ENCODE measurements at regions not wholly inside any gene's neighbourhood (a gene's known extent, or its start where the extent isn't known, plus 50 kb on each side); places are given as distances from the start of the nearest gene placed in this dataset.

- TF ChIP-seq RAD21 (IDR thresholded peaks at IDR 0.05 in 1 of 2, conservative IDR thresholded peaks at IDR 0.05 in 1 of 2; ENCODE audit: low read depth in 2 of 2, low read length in 2 of 2) = no peak
- TF ChIP-seq SIRT6 (IDR thresholded peaks at IDR 0.05; ENCODE audit: low read length) = no peak
- no peak for TF ChIP-seq SP1 (IDR thresholded peaks at IDR 0.05; ENCODE audit: low read depth, low read length)
- no peak for TF ChIP-seq POLR2A (IDR thresholded peaks at IDR 0.05; ENCODE audit: control extremely low read depth in 1 of 2, low read depth in 2 of 2, low read length in 2 of 2)
- no peak for TF ChIP-seq TAF1 (IDR thresholded peaks at IDR 0.05; ENCODE audit: low read depth, low read length)
- TF ChIP-seq CHD1 (IDR thresholded peaks at IDR 0.05; ENCODE audit: low read depth, low read length) = no peak
These were observed 124.9 kb downstream of the MN1 start (continued) for GRCh38 chr22:27676545-27677213.

All from H1 (cell line).